Kidney (tissue), 13 donors: ENCODE measurements at regions not wholly inside any gene's neighbourhood (a gene's known extent, or its start where the extent isn't known, plus 50 kb on each side); places are given as distances from the start of the nearest gene placed in this dataset.
A peak's percentile ranks its signal among the peaks of the same experiment; 100 is the strongest.

Source experiments
- DNase-seq, 5 donors: peaks; one replicate each; pipeline ENCODE4 v3.0.0-alpha.2; 2013 to 2020
- FAIRE-seq: peaks from 2 replicates; lab custom pipeline; 2012; peaks lifted over from hg19 to GRCh38; lab: Jason Lieb, UNC
- H3K27ac ChIP-seq, 2 donors: one replicate each; pipeline ENCODE4 v1.7.0; 2013; ENCODE audit warnings: low read depth in 2 of 2, low read length in 2 of 2, inconsistent platforms in 1 of 2
- H3K27me3 ChIP-seq: one replicate; pipeline ENCODE4 v1.7.1; 2013; ENCODE audit warnings: low read length, inconsistent platforms; ENCODE audit not compliant: control insufficient read depth, insufficient read depth
- H3K36me3 ChIP-seq, 3 donors: one replicate each; pipeline versions ENCODE4 v1.7.0 to v1.7.1; 2013; ENCODE audit warnings: low read length in 3 of 3, control low read depth in 1 of 3, inconsistent platforms in 1 of 3; ENCODE audit not compliant: insufficient read depth in 3 of 3, control insufficient read depth in 2 of 3
- H3K4me1 ChIP-seq, 3 donors: one replicate each; pipeline versions ENCODE4 v1.7.0 to v1.7.1; 2013; ENCODE audit warnings: low read length in 3 of 3, inconsistent platforms in 1 of 3, low read depth in 1 of 3; ENCODE audit not compliant: control insufficient read depth in 2 of 3, insufficient read depth in 2 of 3
- H3K4me3 ChIP-seq, 3 donors: one replicate each; pipeline versions ENCODE4 v1.7.0 to v1.8.1; 2013; ENCODE audit warnings: low read length in 3 of 3, control low read depth in 1 of 3, inconsistent platforms in 1 of 3
- H3K9ac ChIP-seq, 3 donors: one replicate each; pipeline versions ENCODE4 v1.7.0 to v1.7.1; 2013; ENCODE audit warnings: low read length in 3 of 3, control low read depth in 1 of 3, inconsistent platforms in 1 of 3
- H3K9me3 ChIP-seq, 3 donors: one replicate each; pipeline versions ENCODE4 v1.7.0 to v1.7.1; 2013; ENCODE audit warnings: low read length in 3 of 3, control low read depth in 1 of 3, inconsistent platforms in 1 of 3; ENCODE audit not compliant: control insufficient read depth in 2 of 3, insufficient read depth in 1 of 3
- CTCF ChIP-seq: IDR thresholded peaks from 3 replicates; pipeline ENCODE4 v1.5.1; 2012; ENCODE audit warnings: mild to moderate bottlenecking, moderate library complexity, borderline replicate concordance; ENCODE audit not compliant: insufficient read depth; ENCODE audit errors: extremely low read depth
- intact Hi-C: fragments of 100-400 bp; cut with DNase I; formaldehyde crosslinking; loops from one replicate; pipeline ENCODE4 v1.11.1; 2022
- donor health status: control.
- donor health status: control.
- donor health status: control.
- donor health status: control.
- donor health status: control.
- donor health status: DM: yes; HTN: yes; CAD: no.
- donor health status: Normal renal cell carcinoma (clear cell type).

GRCh38 chr10:128484041-128484440, 357.8 kb upstream of the MKI67 start:
- no peak for TF ChIP-seq CTCF
- Histone ChIP-seq H3K36me3 (no peaks in the 10 kb centered on the region), H3K27me3 (peaks cover 5% of the 10 kb centered on the region), H3K27ac (no peak overlapping the region), H3K9ac (no peak overlapping the region), H3K9me3 (peaks cover 0 to 3% (median 0%) of the 10 kb centered on the region in 3 donors), H3K4me1 (no peaks in the 10 kb centered on the region), H3K4me3 (no peak overlapping the region)
- FAIRE-seq (no peak), DNase-seq (peak in 1 of 5 donors; percentile 44)
- intact Hi-C loops: no loop called here

DNA sequence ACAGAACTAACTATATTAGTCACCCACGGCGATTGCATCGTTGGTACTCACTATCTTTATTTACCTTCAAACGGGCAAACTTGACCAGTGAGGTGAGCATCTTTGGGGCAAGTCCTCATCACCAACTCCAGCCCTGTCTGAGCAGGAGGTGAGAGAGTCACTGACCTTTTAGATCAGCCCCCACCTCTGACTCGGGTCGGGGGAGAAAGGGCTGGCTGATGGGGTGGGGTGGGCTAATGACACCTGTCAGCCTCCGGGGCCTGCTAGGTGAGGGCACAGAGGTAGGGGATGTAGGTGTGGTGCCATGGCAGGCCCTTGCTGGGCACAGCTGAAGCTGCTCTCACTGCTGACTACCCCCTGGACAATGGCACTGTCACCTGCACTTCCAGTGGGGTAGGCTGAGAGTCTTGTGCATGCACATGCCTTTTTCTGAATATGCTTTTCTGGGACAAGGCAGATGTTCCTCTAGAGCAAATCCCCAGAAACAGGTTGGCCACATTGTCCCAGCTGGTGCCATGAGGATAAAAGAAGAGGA, 359.5 kb upstream of the MKI67 start:
- no peaks in the 10 kb centered on the region for H3K36me3 ChIP-seq
- no peaks in the 10 kb centered on the region for H3K4me1 ChIP-seq
- no peak overlapping the region for H3K4me3 ChIP-seq
- H3K27me3 ChIP-seq: peaks cover under 1% of the 10 kb centered on the region
- peaks cover 0 to 3% (median 0%) of the 10 kb centered on the region in 3 donors for H3K9me3 ChIP-seq
- no peak for TF ChIP-seq CTCF
- DNase-seq (no peak), FAIRE-seq (no peak)
- no peak overlapping the region for H3K27ac ChIP-seq
- intact Hi-C loops: no loop called here
- no peak overlapping the region for H3K9ac ChIP-seq

DNA sequence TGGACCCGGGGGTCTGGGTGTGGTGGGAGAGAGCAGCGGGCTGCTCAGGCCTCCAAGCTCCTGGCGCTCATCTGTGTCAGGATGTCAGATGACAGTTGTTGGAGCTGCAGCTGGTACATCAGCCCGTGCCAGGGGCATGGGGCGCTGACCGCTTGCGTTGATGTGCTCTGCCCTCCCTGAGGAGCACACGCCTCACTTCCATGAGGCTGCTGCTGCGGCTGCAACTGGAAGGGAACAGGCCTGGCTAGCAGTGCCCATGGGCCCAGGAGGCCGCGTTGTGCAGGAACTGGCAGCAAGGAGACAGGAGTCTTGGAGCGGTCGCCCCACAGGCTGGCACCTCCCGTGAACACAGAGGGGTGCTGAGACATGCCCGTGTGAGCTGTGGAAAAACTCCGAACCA, 361.3 kb upstream of the MKI67 start:
- no peak for FAIRE-seq
- intact Hi-C loops: no loop called here

More for the DNA sequence above, 361.3 kb upstream of the MKI67 start:
- Histone ChIP-seq H3K4me3 (no peak overlapping the region), H3K4me1 (no peaks in the 10 kb centered on the region), H3K27ac (no peak overlapping the region), H3K9me3 (peaks cover 0 to 3% (median 0%) of the 10 kb centered on the region in 3 donors), H3K9ac (no peak overlapping the region), H3K27me3 (no peaks in the 10 kb centered on the region), H3K36me3 (no peaks in the 10 kb centered on the region)
- TF ChIP-seq CTCF: no peak
- no peak for DNase-seq
